GM23248 (cell line): ENCODE measurements at regions not wholly inside any gene's neighbourhood (a gene's known extent, or its start where the extent isn't known, plus 50 kb on each side); places are given as distances from the start of the nearest gene placed in this dataset.

ENCODE experiments used
- EZH2 ChIP-seq: fragments of 200-600 bp; sonication (generic); IDR thresholded peaks from 2 replicates; pipeline ENCODE4 v1.6.1; 2018; ENCODE audit warnings: antibody characterized with exemption, mild to moderate bottlenecking; ENCODE audit not compliant: insufficient read depth, poor library complexity, severe bottlenecking
- EZH2phosphoT487 ChIP-seq: fragments of 200-600 bp; sonication (generic); IDR thresholded peaks from 2 replicates; pipeline ENCODE4 v1.6.1; 2018; ENCODE audit warnings: antibody characterized with exemption, moderate library complexity, mild to moderate bottlenecking, low read depth; ENCODE audit not compliant: insufficient read depth

- TF ChIP-seq EZH2, result no peak
- no peak for TF ChIP-seq EZH2phosphoT487
Measured at GRCh38 chr4:180086480-180087190, 2156.6 kb upstream of the TENM3 start.
